GM18909 (cell line): ENCODE measurements at regions not wholly inside any gene's neighbourhood (a gene's known extent, or its start where the extent isn't known, plus 50 kb on each side); places are given as distances from the start of the nearest gene placed in this dataset.
A peak's percentile ranks its signal among the peaks of the same experiment; 100 is the strongest.
"Not testable (repeated sequence)": the region's sequence is repeated elsewhere in the genome, so short reads cannot be mapped to it uniquely, and the experiment has no call there.

Experiments
- ATAC-seq: cut with Tn5 transposase; IDR thresholded peaks from one replicate; pipeline ENCODE4 v1.9.1; 2021; ENCODE audit warnings: mild to moderate bottlenecking; ENCODE audit not compliant: unreplicated experiment, poor library complexity

DNA sequence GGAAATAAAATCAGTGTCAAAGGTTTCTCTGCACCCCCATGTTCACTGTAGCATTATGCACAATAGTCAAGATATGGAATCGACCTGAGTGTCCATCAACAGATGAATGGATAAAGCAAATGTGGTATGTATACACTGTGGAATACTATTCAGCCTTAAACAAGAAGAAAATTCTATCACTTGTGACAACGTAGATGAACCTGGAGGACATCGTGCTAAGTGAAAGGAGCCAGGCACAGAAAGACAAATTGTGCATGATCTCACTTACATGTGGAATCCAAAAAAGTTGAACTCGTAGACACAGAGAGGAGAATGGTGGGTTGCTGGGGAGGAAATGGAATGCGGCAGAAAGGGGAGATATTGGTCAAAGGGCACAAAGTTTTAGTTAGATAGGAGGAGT, 136.3 kb upstream of the ESR1 start:
- ATAC-seq, result no peak

DNA sequence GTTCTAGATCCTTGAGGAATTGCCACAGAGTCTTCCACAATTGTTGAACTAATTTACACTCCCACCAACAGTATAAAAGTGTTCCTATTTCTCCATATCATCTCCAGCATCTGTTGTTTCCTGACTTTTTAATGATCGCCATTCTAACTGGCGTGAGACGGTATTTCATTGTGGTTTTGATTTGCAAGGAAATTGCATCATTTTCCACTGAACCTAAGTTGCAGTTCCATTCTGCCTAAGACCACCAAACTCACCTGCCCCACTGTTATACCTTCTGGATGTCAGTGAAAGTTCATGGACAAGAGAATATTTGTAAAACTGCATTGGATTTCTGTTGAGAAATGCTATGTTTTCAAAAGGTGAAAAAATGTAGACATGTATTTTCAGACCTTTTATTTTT, 132.9 kb upstream of the ESR1 start:
- ATAC-seq, result no peak

DNA sequence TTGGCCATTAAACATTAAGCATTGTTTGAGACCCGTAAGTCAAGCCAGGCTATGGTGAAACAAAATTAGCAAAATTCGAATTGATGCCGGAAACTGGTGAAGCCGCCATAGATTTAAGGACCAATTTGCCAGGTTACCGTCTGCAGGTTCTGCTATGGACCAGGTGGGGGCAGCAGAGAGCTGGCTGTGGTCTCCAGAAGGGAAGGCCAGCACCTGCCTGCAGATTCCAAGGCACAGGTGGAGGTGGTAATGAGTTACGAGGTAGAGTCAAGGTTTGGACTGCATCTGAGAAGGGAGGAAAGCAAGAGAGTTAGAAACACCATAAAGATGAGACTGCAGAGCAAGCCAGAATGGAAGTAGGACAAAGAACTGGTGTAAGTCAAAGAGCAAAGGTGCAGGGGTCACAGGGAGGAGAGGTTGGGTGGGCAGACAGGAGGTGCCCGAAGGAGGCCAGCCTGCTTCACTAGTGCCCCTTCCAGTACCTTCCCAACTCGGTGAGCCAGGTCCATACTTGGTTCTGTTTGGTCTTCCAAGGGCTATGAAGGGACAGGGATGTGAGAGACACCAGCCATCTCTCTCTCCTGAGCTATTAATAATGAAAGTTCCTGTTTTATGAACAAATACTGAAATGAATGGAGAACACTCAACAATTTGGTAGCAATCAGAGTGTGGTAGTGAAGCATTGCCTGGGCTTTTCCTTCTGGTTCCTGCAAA, 131.6 kb upstream of the ESR1 start:
- ATAC-seq, result peak; percentile 92

DNA sequence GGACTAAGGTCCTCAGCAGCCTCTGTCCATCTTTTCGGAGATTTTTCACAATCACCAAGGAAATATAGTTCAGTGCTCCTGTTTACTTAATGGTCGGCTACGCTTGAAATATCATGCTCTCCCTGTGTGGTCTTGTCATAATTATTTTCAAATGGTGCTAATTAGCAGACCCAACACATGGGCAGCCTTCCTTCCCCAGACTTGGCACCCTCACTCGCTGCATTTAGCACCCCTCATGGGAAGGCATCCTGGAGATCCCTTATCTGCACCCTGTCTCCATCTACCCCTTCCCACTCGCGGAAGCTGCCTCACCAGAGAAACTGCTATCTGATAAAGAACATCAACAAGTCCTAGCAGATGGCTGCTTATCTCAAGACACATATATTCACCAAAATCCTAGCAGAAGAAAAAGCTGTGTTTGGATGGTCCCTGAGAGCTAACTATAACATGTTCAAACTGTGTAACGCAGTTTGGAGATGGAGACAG, 131.0 kb upstream of the ESR1 start:
- no peak for ATAC-seq

DNA sequence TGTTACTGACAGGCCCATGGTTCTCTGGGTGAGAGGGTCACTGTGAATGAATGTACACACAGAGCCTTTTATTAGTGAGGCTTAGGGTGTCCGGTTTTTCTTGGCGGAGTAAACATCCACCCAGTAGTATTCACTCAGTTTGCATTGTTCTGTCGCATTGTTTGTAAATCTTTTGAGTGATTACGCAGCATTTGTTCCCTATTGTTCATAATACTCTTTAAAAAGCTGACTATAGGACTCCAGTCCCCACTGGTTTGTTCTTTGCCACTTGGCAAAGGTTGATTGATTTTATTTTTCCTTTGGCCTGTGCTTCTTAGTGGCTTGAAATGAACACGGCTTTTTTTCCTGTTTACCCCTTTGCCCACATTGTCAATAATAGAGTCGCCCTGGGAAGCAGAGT, 130.1 kb upstream of the ESR1 start:
- no peak for ATAC-seq

DNA sequence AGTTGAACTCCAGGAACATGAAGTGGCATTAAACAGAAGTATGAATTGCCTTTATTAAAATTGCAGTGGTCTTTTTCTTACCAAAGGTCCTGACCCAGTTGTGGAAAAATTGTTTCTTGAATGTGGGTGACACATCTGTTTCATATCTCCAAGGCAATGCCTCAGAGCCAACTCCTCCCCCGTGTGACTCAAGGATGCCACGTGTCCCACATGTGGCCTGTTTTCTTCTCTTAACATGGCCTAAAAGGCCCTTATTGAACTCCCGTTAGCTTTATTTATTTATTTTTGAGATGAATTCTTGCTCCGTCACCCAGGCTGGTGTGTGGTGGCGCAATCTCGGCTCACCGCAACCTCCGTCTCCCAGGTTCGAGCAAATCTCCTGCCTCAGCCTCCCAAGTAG, 128.4 kb upstream of the ESR1 start:
- no peak for ATAC-seq

DNA sequence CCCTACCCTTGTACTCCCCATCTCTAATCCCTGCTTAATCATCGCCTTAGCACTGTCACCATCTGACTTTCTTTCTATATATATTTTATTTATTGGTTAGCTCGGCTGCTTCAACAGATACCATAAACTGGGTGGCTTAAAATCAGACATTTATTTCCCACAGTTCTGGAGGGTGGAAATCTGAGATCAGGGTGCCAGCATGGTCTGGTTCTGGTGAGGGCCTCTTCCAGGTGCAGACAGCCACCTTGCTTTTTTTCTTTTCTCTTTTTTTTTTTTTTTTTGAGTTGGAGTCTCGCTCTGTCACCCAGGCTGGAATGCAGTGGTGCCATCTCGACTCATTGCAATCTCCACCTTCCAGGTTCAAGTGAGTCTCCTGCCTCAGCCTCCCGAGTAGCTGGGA, 127.5 kb upstream of the ESR1 start:
- no peak for ATAC-seq

DNA sequence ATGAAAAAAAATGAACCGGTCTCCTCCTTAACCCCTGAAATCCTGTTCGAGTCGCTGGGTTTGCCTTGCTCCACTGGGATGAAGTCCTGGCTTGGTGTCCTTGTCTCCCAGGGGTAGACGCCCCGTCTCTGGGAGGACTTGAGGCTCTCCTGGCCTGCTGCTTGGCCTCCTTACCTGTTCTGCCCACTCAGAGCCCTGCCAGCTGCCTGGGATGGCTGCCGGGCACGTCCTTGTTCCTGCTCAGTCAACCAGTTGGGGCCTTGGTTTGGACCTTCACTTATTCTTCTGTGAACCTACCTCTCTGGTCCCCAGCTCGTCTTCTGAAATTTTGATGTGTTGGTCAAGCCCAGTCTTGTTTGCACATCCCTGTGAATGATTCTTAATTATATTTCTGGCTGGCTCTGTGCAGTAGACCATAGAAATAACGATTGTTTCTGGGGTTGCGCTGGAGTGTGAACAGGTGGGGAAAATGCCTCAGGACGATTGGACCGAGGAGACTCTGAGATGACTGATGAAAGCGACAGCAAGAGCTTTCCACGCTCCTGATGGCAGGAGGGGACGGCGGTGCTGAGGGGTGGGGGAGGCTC, 126.5 kb upstream of the ESR1 start:
- no peak for ATAC-seq

DNA sequence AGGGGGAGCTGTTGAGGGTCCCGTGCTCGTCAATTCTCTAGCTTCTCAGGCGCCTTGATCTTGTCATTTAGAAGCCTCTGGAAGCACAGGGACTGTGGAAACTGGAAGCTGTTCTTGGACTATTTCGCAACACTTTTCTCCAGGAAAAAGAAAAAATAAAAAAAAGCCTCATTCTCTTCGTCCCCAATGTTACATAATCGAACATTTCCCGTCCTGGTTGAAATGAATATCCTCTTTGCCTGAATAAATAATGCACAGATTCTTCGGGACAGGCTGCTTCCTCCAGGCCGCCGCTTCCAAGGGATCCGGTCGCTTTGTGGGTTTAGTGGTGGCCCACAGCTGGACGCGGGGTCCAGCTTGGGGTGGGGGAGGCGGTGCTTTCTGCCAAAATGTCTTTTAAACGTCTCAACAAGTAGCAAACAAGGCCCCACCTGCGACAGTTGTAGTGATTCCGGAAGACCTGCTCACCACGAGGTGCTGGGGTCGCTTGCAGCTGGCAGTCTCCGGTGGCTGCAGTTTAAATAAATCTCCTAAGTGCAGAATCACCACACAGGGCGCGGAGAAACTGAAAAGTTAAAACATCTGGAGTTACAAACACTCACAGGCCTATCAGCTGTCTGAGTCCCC, 125.9 kb upstream of the ESR1 start:
- ATAC-seq, result no peak

DNA sequence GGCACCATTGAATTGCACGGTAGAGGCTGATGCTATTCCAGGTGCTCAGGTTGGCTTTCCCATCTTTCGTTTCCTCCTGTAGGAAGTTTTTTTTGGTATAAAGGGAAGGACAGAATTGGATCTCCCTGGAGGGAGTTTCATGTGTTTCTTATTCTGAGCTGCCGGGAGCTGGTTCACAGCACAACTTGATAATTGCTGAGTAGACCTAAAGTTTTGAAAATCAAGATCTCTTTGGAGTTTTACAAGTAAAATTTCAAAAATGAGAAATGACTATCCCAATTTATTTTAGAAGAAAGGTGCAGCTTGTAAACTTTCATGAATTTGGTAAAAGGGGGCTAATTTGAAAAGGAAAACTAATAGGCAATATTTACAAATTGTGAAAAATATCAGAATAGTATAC, 125.2 kb upstream of the ESR1 start:
- no peak for ATAC-seq

DNA sequence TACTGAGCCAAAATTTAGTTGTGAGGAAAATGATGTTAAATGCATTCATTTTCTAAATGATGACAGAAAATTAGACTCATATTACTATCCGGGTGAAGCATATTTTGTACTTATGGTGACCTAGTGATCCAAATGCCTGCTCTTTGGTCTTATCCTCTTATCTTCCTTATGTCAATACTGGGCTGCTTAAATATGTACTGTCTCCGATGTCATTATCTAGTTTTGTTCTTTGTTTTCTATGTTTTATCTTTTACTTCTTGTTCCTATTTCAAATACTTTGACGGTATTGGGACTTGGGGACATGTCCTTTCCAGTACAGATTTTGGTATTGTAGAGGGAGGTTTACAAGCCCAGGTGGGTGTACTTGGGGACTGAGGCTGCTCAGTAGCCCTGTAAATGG, 124.6 kb upstream of the ESR1 start:
- ATAC-seq, result no peak

DNA sequence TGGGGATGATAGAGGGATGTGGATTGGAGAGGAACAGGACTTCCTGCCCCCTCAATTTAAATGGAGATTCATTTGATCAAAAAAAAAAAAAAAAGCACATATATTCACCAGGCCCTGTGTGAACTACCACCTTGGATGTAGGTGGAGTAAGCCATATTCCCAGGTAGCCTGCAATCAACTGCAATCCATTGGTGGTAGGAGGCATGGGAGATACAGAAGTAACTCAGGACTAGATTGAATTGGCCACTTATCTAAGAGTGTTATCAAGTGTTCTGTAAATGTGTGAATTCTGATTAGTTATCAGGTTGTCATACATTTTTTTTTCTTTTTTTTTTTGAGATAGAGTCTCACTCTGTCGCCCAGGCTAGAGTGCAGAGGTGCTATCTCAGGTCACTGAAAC, 124.1 kb upstream of the ESR1 start:
- ATAC-seq, result no peak

DNA sequence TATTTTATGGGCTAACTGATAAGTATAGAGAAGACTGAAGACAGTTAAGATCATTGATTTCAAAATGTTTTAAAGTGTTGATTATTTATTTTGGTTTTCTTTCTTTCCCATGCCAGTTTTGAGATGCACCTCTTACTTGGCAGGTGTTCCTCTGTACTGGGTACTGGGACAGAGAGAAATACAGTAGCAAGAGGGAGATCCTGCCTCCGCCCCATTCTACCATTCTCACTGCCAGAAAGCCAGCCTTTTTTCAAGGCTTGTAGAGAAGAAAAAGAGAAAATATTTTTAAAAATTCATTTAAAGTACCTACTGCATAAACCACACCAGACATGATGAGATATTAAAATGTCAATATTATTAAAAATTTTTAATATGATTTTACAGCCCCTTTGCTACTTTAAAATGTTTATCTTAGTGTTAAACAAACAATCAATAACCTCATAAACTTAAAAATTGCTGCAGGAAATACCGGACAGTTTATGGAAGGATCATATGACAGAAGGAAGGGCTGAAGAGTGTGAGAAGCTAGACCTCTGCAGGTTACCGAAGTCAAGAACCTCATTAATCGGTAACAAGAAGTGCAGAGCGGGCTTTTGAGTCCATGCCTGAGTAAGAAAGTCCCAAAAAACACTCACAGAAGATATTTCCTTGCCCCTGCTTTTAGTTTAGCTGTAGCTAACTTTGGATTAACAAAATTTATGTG, 117.8 kb upstream of the ESR1 start:
- no peak for ATAC-seq

DNA sequence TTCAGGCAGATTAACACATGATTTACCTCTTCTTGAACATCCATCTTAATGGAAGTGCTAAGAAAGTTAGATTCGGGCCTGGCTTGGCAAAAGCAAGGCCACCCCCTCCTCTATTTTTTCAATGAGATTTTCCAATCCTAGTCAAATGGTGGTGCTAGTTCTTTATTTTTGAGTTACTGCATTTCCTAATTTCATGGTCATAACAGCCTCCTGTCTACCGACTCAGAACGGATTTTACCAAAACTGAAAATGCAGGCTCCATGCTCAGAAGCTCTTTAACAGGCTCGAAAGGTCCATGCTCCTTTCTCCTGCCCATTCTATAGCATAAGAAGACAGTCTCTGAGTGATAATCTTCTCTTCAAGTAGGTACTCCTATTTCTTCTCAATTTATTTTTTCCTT, 117.2 kb upstream of the ESR1 start:
- no peak for ATAC-seq

DNA sequence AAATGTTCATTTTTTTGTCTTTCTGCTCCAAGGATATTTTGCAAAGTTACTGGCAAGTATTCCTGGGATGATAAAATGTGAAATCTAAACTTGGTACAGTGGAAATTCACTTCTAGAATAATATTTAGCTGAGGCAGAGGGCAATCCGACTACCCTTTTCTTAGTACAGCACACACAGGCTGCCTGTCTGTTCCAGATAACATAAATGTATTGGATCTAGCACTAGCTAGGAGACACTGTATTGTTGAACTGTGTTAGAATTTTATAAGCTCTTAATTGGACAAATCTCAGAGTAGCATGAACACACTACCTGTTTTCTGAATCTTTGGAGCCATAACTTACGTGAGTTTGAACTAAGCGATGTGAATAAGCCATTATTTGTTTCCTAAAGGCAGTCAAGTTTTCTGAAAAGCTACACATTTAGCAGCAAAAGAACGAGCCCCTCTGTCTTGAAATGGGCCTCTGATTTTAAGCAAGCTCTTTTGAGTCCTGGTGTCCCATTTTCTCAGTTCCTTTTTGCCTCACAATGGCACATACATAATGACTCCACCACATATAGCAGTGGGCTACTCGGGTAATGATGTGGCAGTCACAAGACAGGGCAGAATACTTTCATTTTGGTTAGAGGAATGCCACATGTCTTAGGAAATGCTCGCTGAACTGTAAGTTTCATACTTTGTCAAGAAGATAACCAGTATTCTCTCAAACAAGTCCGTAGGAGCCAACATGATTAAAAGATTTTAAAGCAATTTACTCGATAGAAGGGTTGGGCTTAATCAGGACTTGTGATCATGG, 116.5 kb upstream of the ESR1 start:
- ATAC-seq, result peak; percentile 99

DNA sequence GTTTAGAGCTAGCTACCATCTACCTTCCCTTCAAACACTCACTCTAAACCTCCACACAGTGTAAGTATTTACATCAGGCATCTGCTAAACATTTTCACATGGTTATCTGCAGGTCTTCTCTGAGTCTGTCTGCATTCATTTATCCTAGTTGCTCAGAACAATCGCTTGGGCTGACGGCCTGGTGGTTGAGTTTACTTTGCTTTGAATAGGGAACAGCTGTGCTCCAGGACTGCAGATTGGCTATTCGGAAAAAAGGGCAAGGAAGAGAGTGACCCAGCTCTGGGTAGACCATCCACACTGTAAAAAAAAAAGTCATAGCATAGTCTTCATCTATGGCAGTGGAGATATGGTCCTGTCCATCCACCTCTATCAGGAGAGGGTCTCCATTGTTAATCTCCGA, 115.3 kb upstream of the ESR1 start:
- ATAC-seq, result no peak

DNA sequence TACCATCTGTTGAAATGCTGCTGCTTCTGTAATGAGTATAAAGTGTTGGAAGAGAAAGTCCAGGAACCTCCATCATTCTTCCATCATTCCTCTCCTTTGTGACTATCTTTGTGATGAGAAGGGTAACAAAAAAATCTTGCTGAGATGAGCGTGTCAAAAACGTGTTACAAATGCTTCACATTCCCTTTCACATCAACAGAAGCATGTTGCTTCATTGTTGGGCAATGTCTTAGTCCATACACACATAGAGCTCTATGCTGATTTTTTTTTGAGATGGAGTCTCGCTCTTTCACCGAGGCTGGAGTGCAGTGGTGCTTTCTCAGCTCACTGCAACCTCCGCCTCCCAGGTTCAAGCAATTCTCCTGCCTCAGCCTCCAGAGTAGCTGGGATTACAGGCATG, 114.1 kb upstream of the ESR1 start:
- no peak for ATAC-seq

DNA sequence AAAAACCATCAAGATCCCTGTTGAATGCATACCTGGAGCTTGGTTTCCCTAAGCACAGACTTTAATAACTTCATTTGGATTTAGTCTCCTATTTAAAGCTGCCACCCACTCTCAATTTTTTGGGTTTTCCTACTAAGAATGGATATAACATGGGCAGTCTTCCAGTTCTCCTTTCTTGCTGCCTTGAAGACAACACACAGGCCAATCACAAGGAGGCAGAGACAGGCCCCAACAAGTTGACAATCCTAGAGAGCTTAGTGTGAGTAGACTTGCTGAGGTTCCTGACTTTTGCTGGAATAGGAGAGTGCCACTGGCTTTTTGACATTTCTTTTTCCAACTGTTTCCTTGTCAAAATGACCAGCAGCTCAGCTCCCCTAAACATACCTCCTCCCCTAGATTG, 112.3 kb upstream of the ESR1 start:
- ATAC-seq, result no peak

DNA sequence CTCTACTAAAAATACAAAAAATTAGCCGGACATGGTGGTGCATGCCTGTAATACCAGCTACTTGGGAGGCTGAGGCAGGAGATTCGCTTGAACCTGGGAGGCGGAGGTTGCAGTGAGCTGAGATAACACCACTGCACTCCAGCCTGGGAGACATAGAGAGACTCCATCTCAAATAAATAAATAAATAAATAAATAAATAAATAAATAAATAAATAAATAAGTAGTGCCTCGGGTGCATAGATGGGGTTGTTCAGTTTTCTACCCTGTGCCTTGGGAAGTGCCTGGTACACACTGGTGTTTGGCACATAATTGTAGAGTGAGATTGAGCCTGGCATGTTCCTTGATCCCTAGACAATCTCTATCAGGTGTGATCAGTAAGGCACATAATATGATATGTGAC, 111.2 kb upstream of the ESR1 start:
- not testable (repeated sequence) for ATAC-seq

DNA sequence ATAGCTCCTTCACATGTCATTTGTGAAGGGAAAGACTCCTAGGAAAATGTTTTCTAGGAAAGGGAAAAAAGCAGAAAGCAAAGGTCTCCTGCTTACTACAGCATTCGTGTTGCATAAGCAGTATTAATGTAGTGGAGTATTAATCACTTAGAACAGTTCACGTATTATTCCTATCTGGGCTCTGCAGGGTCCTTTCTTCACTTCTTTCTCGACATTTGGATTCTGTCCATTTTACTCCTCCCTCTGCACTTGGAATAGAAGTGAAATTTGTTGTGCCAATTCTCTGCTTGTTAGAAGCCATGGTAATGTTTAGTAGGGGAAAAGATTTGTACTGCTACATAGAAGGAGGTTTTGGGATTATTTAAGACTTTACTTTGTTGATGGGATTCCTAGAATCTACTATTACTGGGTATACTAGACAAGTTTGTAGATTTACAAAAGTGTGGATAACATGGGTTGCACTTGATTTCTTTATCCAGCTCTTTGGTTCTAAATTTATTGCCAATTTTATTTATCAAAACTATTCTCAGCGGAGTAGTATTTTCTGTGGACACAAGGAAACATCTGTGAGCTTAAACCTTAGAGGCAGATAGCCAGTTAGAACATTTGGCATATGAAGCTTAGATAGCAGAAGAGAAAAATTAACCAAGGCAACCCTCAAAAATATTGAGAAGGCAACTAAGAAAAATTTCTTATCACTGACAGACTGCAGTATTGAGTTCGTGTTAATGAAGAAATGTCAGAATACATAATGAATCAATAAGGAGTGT, 108.4 kb upstream of the ESR1 start:
- no peak for ATAC-seq
